Neural progenitor cell (in vitro differentiated cells): ENCODE measurements at regions not wholly inside any gene's neighbourhood (a gene's known extent, or its start where the extent isn't known, plus 50 kb on each side); places are given as distances from the start of the nearest gene placed in this dataset.

Source experiments
- EZH2 ChIP-seq: fragments of 200-600 bp; sonication (generic); IDR thresholded peaks from 2 replicates; pipeline ENCODE4 v1.6.1; 2017; ENCODE audit warnings: antibody characterized with exemption, mild to moderate bottlenecking, moderate library complexity
- TF ChIP-seq, protein P1 (sequence below): fragments of 200-600 bp; sonication (generic); IDR thresholded peaks from 2 replicates; pipeline ENCODE4 v1.5.1; 2017; ENCODE audit warnings: antibody characterized with exemption, mild to moderate bottlenecking

DNA sequence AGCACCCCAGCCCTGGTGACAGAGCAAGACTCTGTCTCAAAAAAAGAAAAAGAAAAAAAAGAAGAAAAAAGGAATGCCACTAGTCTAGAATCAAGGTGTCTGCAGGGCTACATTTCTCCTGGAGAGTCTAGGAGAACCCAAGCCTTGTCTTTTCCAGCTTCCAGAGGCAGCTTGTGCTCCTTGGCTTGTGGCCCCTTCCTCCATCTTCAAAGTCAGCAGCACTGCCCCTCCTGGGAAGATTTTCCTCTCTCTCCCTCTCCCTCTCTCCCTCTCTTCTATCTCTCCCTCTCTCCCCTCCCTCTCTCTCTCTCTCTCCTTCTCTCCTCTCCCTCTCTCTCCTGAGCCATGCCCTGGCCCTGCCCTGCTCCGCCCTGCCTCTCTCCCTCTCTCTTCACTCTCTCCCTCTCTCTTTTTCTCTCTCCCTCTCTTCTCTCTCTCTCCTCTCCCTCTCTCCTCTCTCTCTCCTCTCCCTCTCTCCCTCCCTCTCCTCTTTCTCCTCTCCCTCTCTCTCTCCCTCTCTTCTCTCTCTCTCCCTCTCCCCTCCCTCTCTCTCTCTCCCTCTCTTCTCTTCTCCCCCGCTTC, 97.7 kb upstream of the FGF3 start:
- TF ChIP-seq, protein P1, sequence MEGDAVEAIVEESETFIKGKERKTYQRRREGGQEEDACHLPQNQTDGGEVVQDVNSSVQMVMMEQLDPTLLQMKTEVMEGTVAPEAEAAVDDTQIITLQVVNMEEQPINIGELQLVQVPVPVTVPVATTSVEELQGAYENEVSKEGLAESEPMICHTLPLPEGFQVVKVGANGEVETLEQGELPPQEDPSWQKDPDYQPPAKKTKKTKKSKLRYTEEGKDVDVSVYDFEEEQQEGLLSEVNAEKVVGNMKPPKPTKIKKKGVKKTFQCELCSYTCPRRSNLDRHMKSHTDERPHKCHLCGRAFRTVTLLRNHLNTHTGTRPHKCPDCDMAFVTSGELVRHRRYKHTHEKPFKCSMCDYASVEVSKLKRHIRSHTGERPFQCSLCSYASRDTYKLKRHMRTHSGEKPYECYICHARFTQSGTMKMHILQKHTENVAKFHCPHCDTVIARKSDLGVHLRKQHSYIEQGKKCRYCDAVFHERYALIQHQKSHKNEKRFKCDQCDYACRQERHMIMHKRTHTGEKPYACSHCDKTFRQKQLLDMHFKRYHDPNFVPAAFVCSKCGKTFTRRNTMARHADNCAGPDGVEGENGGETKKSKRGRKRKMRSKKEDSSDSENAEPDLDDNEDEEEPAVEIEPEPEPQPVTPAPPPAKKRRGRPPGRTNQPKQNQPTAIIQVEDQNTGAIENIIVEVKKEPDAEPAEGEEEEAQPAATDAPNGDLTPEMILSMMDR, result no peak
- TF ChIP-seq EZH2, result no peak
